Stimulated activated CD4-positive, alpha-beta T cell treated with anti-CD3 and anti-CD28 coated beads, Interleukin-15, amount 100 ng/mL, for 1 hour (primary cell): ENCODE measurements at regions not wholly inside any gene's neighbourhood (a gene's known extent, or its start where the extent isn't known, plus 50 kb on each side); places are given as distances from the start of the nearest gene placed in this dataset.

ENCODE experiments used
- DNase-seq, 2 donors: peaks; one replicate each; pipeline ENCODE4 v3.0.0-alpha.2; 2020; ENCODE audit warnings: low read depth in 1 of 2, low spot score in 1 of 2

DNA sequence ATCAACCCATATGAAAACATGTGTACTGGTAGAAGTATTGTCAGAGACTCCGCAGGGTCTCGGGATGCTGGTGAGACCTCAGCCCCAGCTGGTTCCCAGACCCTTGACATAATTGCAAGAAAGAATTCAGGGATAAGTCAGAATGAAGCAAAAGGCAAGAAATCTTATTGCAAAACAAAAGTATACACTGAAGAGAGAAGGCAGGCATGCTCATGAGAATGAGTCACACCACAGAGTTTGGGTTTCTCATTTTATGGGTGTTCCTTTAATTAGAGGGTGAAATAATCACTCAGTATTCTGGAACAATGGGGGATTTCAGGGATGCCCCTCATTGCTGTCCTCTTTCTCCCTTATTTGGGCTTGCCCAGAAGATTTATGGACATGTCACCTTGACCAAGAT, 1423.8 kb upstream of the MIR17HG start:
- DNase-seq = no peak

DNA sequence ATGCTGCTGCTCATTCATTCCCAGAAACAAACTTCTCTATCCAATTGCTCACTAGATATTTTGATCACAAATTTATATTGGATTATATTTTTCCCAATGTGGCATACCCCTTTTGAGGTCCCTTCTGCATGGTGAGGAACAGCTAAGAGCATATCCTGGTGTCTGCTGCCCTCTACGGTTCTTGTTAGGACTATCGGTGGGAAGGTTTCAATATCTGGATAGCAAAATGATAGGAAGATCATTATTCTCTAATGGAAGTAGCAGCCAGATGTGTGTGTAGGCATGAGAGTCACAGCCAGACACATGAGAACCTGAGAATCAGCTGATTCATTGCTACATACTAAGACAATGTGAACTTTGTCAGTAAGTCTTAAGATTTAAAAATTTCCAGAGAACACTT, 1422.4 kb upstream of the MIR17HG start:
- DNase-seq = no peak

DNA sequence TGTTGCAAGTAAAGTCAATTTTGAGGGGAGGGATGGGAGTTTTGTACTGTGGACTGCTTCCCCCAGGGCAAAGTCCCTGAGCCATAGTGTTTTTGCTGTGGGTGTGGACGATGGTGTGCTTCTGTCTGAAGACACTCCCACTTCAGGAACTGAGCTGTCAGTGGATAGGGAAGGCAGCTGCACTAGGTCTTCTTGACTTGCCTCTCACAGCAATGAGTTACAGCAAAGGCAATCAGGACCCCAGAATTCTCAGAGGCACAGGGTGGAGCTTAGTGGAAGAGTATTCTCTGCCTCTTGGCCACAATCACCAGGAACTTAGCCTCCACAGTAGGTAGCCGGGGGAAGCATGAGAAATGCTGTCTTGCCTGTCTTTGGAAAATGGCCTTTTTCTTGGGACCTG, 1416.6 kb upstream of the MIR17HG start:
- no peak for DNase-seq

DNA sequence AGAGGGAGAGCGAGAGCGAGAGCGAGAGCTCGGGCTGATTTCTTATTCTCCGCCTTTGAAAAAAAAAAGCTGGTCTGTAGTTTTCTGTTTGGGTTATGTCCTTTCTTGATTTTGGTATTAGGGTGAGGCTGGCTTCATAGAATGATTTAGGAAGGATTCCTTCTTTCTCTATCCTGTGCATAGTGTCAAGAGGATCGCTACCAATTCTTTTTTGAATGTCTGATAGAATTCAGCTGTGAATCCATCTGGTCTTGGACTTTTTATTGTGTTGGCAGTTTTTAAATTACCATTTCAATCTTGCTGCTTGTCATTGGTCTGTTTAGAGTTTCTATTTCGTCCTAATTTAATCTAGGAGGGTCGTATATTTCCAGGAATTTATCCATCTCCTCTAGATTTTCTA, 1414.6 kb upstream of the MIR17HG start:
- DNase-seq = no peak

DNA sequence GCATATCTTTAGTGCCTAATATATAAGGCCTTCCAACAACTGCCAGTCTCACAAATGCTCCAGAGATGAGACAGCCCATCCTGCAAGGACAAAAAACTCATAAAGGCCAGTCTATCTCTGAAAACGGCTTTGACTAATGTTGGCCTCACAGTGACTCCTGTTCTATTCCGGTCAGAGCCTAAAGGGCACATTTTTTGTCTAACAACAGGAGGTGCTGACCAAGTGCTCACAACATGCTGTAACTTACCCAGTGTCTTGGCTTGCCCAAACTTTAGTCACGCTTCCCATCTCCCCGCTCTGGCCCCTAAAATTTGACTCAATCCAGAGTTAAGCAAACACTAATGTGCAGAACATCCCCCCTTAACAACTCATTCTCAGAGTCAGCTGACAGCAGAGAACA, 1411.2 kb upstream of the MIR17HG start:
- no peak for DNase-seq

DNA sequence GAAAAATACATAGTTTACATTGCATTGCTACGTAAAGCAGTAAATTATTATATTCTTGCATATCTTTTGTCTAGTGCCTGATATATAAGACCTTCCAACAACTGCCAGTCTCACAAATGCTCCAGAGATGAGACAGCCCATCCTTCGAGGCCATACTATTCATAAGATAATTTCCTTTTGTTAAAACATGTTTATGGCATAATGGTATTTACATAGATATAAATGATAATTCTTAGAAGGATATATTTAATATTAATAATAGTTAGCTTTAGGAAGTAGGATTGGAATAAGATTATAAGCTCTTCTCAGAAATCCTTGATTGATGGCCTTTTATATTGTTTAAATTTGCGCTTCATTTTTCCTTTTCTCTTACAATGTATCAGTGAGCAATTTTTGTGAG, 1410.1 kb upstream of the MIR17HG start:
- DNase-seq = no peak

DNA sequence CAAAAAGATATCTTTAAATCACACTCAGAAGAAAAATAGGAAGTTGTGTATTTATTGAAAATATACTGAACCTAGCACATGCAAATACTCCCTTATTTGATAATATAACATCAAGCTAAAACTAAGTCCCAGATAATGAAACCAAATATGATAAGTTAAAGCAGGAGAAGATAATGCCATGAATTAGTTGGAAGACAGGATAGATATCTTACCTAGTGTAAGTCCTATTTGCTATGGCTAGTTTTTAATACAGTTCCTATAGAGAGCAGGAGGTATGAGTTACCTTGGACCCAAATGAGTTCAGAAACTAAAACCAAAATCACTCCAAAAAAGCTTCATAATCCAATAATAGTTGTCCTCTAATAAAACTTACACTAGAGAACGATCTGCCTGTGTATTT, 1407.1 kb upstream of the MIR17HG start:
- DNase-seq = no peak

DNA sequence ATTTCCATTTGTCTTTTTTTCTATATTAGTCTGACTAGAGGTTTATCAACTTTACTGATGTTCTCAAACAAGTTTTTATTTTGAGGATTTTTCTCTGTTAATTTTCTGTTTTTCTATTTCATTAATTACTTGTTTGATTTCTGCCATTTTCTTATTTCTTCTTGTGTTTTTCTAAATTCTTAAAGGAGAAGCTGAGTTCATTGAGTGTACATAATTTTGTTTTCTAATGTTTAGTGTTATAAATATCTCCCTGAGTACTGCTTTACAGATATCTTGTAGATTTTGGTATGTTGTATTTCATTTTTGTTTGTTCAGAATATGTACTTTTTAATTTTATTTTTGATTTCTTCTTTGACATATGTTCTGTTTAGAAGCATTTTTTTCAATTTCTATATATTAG, 1404.3 kb upstream of the MIR17HG start:
- no peak for DNase-seq

DNA sequence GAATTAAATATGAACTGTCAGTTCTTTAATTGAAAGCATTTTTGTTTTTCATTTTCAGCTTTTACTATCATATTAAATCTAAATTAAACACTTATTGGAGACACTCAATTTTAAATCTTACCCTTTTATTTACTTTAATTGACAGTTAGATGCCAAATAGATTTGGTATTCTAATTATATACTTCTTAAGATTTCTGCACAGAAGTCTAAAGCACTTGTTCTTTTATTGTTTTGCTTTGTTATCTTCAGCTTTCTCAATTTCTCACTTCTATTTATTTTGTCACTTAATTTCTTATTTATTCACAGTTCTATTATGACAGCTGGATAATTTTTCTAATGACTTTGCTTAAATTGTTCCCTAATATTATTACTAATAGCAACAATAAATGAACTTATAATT, 1397.3 kb upstream of the MIR17HG start:
- DNase-seq = no peak

DNA sequence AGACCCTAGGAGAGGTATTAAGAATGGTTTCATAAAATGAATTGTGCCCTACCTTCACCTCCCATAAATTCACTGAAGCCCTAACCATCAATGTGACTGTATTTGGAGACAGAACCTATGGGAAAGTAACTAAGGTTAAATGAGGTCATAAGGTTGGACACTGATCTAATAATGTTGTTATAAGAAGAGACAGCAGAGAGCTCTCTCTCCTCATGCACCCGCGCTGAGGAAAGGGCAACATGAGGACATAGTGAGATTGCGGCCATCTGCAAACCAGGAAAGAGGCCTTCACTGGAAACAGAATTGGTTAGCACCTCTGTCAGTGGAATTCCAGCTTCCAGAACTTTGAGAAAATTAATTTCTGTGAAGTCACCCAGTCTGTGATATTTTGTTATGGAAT, 1396.1 kb upstream of the MIR17HG start:
- DNase-seq = no peak

DNA sequence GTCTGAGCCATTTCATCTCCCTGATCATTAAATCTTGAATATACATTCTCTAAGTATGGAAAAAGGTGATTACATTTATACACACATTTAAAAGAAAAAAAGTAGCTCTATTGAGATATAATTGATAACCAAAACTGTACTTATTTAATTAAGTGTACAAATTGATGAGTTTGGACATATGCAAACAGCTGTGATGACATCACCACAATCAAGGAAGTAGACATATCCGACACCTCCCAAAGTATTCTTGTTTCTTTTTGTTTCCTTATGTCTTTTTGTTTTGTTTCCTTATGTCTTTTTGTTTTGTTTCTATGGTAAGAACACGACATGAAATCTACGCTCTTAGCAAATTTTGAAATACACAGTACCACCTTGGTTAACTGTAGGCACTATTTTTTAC, 1393.9 kb upstream of the MIR17HG start:
- no peak for DNase-seq

DNA sequence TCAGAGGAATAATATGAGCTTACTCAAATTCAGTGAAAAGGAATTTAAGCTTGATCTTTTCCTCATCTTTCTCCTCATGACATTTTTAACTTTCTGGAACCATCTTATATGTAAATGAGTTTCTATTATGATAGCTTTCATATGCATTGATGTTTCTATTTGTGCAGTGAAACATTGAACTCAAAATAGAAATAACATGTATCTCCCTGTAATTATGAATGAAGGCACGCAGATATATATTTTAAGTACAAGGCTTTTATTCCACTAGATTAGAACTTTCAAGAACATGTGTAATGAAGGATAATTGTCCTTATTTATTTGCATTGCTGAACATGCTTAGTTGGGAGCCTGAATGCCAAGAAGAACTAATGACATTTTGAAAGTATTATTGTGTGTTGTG, 1391.7 kb upstream of the MIR17HG start:
- DNase-seq = no peak

DNA sequence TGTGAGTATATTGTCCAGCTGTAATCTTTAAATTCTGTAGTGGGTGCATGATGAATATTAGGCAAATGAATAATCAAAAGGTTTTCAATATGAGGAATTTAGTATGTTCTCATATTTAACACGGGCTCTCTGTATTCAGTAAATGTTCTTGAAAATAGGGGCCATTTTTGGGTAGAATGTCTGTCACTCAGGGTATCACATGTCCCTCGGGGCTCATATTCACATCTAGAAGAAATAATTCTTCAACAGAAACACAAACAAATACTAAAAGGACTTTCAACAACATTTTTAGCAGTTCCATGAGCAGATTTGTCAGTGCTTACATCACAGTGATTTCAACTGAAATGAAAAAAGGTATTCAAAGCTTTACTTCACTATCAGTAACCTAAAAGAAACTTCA, 1388.4 kb upstream of the MIR17HG start:
- no peak for DNase-seq

DNA sequence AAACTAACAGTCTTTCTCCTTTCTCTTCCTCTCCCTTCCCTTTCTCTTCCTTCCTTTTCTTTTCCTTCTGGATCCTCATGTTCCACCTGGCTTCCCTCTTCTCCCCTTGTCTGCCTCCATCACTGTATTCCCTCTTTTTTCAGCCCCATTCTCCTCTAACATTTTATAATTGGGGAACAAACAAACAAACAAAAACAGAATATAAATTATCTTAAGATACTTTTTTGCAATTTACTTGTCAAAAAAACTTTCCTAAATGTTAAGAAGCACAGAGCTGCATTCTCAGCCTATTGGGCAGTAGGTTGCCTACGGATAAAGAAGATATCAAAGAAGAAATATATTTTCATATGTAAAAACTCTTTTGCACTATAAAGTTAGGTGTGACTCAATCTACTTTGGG, 1382.2 kb upstream of the MIR17HG start:
- no peak for DNase-seq

DNA sequence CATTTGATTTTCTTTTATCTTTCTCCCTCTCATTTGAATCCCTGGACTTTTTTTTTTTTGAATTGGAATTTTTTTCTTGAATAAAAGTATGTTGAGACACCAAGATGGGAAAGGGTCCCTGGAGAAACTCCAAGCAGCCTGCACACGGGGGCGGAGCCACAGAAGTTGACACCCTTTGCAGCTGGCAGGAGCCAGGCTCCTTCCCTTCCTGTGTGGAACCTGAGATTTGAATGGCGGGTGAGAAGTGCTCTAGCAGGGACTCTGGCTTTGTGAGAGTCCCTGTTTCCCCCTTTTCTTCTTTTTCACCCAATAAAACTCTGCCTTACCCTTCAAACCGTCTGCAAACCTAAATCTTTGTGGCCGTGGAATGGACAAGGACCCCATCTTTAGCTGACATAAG, 1381.0 kb upstream of the MIR17HG start:
- no peak for DNase-seq

DNA sequence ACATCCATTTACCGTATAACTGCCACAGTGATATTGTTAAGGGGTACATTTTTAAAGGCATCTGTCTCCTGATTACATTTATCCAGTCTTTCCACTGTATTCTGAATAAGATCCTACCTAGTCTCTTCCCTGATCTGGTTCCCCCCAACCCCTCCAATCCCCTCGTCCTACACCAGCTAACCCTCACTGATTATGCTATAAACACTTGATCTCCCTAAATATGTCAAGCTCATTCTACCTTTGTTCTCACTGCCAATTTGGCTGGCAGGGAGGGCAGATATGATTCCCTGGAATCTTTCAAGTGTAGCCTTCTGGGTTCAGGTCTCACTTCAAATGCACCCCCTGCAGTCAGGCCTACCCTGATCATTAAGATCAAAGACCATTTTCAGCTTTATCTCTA, 1379.8 kb upstream of the MIR17HG start:
- DNase-seq = no peak

DNA sequence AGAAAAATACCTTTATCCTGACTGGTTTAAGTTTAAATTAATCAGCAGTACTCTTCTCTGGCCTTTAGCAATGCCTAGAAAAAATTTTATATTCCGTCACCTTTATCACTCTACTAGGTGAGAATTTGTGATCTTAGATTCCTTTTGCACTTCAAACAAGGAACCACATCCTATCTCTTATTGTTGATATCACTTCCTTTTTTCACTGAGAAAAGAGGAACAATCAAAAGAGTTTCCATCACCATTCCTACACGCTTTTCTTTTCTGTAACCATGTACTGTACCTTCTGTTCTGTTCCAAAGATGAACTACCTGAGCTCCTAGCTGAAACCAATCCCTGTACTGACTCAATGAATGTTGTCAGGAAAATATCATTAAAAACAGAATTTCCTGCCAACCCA, 1379.0 kb upstream of the MIR17HG start:
- DNase-seq = no peak

DNA sequence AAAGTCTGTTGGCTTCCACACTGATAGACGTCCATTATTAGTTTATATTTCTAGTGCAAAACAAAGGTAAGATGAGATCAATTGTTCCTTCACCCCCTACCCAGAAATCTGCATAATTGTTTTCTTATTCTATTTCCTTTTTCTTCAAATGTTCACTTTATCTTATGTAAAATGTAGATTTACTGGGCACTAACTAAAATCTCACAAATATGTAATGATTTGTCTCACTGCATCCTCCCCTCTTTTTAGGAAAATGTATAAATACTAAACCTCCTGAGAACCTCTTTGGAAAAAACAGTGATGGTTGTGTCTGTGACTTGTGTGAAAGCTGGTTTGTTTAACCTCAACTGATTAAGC, 1377.2 kb upstream of the MIR17HG start:
- no peak for DNase-seq

DNA sequence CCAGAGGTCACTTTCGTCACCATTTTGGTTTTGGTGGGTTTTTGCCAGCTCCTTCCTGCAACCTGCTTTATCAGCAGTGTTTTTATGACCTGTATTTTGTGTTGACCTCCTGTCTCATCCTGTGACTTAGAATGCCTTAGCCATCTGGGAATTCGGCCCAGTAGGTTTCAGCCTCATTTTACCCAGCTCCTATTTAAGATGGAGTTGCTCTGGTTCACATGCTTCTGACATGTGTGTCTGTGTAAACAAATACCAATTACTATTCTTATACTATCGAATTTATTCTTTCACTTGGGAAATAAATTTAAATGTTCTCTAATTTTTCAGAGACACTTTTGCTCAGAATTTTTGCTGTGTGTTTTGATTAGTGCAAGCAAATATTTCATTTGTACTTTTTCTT, 1370.3 kb upstream of the MIR17HG start:
- no peak for DNase-seq

DNA sequence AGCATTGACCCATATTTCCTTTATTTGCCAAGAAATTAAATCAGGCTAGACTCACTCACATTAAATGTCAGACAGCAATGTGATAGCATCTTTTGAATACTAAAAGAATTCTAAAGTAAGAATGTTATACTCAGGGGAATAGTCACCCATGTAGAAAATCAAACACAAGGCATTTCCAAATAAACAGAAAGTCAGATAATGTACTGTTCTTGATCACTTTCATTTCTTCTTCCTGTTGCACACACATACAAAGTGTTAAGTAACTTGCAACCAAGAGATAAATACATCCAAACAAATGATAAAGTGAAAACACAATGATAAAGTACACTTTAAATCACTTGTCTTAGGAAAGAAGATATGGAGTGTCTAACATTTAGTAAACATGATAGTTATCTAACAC, 1366.6 kb upstream of the MIR17HG start:
- no peak for DNase-seq

DNA sequence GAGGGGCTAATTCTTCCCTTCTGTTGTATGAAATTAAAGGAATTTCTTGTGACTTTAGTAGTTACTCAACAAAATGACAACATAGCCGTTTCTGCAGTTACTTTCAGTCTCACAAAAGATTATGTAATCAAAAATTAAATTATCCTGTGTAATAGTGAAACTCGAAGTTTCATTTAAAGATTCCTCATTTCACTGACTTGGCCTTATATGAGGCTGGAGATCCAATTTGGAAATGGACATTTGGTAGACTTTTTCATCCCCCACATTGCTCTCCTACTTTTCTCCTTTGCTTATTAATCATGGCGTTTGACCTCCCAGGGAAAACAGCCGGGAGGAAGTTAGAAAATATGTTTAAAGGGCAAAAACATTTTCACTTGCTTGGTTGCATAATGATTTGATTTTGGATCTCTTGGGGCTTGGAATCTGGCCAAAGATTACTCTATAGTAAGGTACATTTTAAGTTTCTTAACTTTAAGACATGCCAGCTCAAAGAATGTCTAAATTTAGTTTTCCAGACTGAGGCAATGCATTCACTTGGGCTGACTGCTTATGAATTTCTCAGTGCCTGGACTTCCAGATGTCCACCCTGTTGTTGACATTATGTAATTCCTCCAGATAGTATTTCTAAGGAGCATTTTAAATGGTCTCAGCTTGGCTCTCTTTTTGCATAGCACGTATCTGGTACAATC, 1364.9 kb upstream of the MIR17HG start:
- no peak for DNase-seq

DNA sequence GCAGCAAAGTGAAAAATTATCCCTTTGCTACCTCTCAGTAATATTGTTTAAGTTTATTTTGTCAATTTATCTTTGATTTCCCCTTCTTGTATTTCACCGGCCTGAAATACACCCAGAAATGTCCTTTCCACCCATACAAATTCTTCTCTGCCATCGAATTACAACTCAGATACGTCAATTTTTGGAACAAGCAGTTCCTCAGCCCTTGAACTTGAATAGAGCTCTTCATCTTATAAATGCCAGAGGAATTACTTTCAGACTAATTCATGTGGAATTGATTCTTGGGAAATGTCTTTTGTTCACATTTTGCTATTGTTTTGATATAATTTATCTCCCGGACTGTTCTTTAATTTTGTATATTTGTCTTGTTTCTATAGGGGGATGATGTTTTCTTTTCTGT, 1359.3 kb upstream of the MIR17HG start:
- DNase-seq = no peak

DNA sequence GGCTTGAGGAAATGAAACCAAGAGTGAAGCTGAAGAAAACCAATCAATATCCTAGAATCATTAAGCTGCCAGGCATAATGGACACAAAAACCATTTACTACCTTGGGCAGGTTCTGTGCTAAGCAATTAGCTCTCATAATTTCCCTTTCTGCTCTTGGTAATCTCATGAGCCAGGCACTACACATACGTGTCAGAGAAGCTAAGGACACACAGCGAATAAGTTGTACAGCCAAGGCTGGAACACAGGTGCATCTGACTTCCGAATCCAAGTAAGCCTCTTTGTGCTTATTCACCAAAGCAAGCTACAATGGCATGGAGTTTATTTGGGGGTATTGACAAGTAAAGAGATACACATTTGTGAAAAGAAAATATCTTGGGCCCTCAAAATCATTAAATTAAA, 1343.9 kb upstream of the MIR17HG start:
- DNase-seq = no peak

DNA sequence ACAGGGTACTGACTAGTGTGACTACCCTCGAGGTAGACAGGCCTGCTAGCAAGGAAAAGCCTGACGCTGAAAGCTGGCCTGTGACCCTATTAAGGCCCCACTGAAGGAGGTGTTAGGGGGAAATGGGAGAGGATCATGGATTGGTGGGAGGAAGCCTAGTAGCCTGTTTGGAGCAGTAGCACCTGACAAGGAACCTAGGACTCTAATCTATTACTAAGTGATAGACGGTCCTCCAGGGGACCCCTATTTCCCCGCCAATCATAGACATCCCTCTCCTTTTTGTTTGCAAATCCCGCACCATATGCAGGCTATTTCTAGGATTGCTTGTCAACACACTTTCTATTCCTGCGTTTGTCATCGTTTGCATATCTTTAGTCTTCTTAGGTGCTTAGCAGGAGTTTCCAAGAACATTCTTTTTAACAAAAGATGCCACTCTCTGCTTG, 1338.8 kb upstream of the MIR17HG start:
- no peak for DNase-seq
